ENCODE measurements at regions not wholly inside any gene's neighbourhood (a gene's known extent, or its start where the extent isn't known, plus 50 kb on each side); places are given as distances from the start of the nearest gene placed in this dataset.
A peak's percentile ranks its signal among the peaks of the same experiment; 100 is the strongest.

DNA sequence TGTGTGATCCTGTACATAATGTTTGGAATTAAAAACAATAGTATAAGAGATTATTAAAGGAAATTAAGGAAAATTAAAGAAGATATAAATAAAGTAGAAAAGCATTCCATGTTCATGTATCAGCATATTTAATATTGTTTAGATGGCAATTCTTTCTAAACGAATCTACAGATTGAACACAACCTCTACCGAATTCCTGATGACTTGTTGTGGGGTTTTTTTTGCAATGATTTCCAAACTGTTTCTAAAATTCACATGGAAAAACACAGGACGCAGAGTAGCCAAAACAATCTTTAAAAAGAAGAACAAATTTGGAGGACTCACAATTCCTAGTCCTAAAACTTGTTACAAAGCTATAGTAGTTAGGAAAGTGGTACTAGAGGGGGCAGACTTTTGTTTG is 573.4 kb upstream of the IGFBP3 start:
- DNase-seq, result no peak

DNA sequence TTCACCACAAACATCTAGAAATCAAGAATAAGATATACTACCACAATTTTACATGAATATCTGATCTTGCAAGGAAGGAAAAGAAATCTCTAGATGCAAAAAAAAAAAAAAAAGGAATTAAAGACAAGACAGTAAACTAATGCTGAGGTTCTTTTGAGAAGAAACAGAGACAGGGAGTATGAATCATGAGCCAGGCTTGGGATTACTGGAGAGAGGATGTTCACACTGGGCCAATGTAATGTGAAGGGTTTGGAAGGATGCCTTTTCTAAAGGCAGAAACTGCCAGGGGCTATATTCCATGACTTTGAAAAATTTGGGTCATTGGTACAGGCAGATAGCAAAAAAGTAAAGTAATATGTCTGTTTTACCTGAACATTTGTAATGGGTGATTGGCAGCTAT is 573.0 kb upstream of the IGFBP3 start:
- DNase-seq, result no peak

DNA sequence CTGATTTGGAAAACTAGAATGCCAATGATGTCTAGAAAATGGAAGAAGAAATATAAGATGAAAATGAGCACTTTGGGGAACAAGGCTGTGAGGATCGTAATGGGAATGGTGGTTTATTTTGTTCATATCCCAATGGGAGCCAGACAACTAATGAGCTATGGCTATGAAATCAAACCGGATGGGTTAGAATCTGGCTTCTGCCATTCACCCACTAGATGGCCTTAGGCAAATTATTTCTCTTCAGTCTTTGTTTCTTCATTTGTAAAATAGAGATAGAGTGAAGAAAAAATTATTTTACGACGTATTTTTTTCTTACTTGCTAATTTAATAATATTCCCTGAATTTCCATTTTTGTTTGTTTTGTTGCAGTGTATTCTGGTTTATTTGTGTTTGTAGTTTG is 572.1 kb upstream of the IGFBP3 start:
- DNase-seq, result no peak

DNA sequence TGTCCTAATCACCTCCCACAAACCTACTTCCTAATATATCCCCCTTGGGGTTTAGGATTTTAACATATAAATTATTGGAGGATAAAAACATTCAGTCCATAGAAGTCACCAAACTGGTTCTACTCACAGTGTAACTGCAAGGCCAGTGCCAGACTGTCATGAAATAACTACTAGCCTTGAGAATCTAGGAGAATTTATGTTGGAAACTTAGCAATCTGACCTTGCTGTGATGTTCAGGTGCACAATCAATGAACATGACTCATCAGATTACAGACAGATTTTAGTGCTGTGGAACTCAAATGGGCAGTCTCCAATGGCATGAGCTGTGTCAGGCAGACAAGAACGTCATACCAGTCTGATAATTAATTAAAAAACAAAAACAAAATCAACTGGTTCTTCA is 571.4 kb upstream of the IGFBP3 start:
- no peak for DNase-seq

DNA sequence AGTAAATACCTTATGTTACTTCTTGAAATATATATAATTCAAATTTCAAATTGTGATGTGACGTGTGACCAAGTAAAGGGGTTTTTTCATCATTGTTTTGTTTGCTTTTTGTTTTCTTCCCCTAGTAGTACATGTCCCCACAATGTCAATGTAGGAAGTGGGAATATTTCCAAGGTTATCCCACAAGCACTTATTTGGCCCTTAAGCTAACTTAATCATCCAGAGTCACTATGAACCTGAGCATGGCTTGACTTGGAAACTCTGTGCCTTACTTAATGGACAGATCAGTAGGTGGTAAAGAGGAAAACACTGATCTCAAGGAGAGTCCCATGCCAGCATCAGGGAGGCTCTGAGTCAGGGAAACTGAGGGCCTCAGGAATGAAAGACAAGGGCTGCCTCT is 569.3 kb upstream of the IGFBP3 start:
- DNase-seq, result no peak

DNA sequence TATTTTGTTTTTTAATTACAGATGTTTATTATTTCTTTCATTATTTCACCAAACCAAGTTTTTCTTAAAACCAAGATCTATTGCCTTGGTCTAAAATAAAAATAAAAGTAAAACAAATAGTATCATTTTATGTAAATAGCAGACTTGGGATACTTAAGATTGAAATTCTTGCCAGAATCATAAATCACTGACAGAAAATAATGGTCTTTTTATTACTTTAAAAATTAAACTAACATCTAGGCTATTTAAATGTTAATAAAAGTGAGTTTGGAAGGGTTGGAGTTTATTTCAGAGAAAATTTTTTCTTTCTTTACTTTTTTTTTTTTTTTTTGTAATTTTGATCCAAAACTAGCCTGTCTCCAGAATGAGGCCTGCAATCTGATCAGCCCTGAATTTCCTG is 568.0 kb upstream of the IGFBP3 start:
- no peak for DNase-seq

DNA sequence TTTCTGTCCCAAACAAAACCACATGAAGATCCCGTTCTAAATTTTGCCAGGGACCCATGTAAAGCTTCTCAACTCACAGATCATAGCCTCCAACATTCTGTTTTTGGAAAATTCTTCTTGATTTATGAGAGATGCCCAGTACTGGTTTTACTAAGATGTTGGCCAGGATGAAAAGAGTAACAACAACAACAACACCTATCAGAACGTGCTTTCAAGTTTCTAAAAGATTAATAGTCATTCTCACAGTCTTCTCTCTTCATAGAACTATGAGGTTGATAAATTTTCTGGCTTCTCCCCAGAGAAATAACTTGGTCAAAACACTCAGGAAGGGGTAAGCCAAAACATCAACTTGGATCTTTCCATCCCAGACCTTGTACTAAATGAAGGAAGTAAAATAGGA is 567.5 kb upstream of the IGFBP3 start:
- DNase-seq, result no peak

DNA sequence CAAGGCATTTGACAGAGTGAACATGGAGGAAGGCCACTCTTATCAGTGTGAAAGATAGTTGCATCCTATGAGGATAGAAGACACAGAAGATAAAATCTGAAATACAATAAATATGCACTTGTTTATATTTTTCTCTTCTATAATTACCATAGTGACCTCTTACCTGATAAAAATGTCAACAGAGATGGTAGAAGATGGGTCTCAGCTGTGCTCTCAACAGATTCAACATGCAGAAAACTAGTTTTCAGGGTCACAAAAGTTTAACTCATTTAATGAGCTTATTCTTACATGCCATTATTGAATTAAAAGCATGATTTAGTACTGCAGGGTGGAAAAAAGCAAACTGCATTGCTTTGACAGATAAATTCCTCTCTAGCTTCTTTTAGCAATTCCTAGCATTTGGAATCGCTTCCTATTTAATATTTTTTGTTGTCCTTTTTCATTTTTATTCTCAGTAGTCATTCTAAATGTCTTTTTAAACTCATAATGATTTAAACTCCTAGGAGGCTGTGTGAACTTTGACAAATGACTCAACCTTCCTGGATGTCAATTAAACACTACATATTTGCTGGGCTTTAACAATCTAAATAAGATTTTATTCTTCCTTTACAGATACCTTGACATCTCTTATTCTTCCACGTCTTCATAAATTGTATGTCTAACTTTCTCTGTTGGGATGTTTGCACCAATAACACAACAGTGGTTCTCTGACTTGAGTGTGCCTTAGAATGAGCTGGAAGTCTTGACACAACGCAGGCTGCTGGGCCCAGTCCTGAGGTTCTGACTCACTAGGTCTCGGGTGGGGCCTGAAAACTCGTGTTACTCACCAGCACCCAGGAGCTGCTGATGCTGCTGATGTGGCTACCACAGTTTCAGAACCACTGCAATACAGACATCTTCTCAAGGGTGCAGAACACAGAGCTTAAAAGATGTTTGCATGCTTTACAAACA is 565.5 kb upstream of the IGFBP3 start:
- no peak for DNase-seq

DNA sequence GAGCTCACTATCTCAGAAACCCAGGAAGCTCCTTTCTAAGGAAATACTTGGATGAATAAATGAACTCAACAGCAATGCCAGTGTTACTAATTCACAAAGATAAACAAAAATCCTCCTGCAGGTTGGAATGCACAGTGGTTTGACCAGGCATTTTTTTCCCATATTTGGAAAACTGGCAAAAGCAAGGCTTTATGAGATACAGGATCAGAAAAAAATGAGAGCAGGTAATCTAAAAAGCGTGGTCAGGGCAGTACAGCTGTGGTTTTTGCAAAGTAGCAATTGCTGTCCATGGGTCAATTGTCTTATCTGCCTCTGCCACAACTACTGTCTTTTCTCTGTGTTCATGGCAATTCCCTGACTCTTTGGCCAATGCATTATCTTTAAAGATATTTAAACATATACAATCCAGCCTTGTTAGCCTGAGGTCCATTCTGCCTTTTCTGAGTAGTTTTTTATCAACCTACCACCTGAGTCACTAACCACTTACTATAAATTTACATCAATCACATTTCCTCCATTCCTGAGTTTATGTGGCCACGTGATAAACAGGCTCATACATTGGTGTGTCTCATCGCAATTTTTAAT is 564.5 kb upstream of the IGFBP3 start:
- DNase-seq, result no peak

DNA sequence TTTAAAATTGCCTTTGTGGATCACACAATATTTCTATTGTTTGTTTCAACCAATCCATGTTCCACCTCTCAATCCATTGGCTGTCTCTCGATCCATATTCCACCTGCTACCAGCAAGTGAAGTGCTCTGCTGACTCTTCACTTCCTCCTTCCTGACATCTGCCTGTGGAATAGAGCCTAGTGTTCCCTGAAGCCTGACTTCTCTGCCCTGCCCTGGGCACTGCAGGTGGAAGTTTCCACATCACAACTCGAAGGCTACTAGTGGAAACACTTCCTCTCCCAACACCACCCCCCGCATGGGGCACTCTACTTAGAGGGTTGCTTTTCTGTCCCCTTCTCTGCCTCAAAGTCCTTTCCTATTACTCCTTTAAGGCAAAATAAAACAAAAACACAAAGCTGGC is 563.8 kb upstream of the IGFBP3 start:
- DNase-seq, result no peak

DNA sequence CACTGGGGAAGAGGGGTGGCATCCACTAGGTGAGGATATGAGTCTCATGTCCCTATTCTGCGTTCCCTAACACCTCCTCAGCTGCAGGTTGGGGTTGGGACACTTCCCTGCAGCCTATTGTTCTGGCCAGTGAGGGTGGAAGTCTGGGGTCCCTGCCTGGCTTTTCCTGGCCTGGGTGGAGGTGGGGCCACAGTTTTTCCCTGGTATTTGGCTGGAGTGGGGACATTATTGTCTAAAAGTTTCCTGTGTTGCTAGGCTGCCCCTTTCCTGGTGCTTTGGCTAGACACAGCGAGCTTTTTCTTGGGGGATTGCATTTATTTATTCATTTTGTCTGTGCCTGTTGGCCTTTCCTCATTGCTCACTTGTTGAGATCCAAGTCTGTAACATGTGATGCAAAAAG is 559.5 kb upstream of the IGFBP3 start:
- DNase-seq, result no peak

DNA sequence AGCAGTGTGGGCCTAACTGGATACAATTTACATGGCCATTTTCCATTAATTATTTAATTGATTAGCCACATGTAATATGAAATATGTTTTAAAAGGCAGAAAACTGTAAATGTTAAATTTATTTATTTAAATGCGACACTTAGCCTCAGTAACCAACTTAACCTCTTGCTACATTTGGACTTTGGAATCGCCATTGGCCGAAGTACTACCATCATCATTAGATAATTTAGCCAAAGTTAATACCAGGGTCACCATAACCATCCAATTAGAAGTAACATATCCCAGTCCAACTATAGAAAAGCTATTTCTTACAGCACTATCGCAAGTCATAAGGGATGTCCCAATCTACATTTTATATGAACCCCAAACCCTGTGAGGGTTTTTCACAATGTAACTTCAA is 558.6 kb upstream of the IGFBP3 start:
- no peak for DNase-seq

DNA sequence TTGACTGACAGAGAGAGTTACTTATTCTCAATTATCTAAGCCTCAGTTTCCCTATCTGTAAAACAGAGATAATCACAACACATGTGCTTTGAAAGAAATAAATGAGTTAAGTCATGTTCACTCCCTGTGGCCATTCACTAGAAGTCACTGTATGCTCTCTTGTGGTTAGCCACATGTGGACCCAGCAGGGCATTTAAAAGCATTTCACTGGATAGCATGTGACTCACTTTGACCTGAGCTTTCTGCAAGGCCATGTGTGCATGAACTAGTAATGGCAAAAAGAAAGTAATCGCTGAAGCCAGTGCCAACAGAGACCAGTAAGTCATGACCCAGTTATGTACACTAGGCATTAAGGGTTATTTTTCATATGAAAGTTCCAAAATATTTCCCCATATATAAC is 557.0 kb upstream of the IGFBP3 start:
- DNase-seq, result no peak

DNA sequence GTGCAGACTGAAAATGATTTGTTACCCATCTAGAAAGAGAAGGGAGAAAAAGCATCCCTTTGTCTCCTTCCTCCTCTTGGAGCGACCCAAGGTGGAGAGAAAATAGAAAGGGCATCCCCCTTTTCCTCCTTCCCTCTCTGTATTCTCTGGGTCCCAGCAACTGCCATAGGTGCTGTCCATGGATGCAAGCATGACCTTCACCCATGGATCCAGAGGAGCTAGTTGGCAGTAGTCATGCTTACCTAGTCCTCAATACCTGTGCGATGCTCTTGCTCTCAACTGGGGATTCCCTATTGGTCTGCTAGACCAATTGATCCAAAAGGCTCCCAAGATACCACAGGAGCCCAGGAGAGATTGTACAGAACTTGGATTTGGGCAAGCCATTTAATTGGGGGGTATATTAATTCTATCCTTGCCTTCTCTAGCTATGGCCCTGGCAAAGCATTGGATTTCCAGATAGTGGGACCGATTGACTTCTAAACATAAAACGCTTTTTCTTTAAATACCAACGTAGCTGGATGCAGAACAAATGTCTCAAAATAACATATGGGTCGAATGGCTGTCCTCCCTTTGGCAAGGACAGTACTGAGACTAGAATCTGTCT is 547.8 kb upstream of the IGFBP3 start:
- no peak for DNase-seq

DNA sequence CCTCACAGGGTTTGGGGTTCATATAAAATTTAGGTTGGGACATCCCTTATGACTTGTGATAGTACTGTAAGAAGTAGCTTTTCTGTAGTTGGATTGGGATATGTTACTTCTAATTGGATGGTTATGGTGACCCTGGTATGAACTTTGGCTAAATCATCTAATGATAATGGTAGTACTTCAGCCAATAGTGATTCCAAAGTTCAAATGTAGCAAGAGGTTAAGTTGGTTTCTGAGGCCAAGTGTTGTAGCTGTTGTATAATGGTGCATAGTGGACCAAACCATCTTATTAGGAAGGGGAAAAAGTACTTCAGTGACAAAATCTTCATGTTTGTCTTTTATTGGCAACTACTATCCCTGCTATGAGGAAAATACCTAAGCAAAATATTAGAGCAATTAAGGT is 542.1 kb upstream of the IGFBP3 start:
- no peak for DNase-seq

DNA sequence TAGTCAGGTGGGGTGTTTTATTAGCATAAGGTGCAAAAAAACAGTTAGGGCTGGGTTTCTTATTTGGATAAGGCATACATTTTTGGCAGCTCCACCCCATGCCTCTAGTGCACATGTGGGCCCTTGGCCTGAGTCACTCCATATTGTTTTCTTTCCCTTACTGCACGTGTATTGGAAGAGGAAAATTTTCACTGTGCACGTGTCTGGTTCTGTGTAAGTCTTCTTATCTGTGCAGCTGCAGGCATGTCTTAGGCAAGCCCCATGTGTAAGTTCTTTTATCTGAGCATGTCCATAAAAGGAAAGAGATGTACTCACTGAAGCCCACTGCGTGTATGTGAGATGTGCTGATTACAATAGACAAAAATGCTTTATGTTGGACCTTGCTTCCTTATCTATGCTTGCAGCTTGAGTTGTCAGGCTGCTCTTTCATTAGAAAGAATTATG is 540.3 kb upstream of the IGFBP3 start:
- DNase-seq, result no peak

DNA sequence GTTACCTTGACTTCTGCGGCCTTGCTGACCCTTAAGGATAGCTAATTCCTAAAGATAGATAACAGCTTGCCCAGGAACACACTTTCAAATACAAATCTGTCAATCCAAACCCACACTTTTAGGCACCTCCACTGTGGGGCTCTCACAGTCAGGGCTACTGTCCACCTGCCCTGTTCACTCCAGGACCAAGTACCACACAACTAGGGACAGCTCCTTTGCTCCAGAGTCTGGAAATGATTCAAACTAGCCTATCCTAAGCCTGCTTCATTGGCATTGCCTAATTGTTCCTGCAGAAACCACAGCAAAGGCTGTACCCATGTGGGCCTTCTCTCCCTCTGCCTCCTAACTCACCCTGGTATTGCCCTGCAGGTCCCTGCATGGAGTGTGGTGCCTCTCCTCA is 538.9 kb upstream of the IGFBP3 start:
- no peak for DNase-seq

DNA sequence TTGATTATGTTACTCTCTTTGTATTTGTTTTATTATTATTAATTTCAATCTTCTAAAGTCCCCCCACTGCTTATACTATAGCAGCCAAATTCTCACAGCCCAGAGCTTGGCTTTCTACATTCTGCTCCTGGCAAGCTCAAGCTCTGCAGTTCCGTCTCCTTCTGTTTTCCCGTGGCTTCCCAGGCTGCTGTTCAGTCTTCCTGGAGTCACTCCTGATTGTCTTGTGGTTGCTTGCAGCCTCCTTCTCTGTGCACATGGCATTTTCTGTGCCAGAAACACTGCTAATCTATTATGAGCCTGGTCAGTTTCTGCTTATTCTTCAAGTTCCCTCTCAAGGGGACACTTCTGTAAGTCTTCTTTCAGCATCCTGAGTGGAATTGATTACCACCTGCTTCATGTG is 533.7 kb upstream of the IGFBP3 start:
- DNase-seq, result peak; percentile 70

DNA sequence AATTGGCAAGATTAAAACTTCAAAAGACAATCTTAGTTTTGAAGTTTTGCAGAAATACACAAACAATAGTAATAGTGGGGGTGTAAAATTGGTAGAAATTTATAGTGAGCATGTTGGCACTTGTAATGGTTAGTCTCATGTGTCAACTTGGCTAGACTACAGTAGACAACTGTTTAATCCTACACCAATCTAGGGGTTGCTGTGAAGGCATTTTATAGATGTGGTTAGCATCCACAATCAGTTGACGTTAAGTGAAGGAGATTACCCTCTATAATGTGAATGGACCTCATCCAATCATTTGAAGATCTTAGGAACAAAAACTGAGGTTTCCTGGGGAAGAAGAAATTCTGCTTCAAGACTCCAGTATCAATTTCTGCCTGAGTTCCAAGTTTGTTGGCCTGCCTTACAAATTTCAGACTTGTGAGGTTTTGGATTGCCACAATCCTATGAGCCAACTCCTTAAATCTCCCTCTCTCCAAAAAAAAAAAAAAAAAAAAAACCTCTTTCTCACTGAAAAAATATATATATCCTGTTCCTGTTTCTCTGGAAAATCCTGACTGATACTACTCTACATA is 531.6 kb upstream of the IGFBP3 start:
- DNase-seq, result no peak

DNA sequence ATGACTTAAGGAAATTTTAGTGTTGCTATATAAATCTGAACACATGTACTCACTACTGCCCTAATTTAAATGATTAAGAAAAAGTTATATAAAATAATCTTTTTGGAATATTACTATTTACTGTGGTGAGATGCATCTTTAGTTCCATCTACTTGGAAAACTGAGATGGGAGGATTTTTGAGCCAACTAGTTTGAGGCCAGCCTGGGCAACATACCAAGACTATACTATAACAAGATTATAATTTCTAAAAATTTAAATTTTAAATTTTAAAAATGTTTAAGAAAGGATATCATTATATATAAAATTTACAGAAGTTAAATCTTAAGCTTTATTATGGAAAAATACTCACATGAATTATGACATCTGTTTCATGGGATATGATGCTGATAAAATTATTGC is 530.8 kb upstream of the IGFBP3 start:
- DNase-seq, result no peak

DNA sequence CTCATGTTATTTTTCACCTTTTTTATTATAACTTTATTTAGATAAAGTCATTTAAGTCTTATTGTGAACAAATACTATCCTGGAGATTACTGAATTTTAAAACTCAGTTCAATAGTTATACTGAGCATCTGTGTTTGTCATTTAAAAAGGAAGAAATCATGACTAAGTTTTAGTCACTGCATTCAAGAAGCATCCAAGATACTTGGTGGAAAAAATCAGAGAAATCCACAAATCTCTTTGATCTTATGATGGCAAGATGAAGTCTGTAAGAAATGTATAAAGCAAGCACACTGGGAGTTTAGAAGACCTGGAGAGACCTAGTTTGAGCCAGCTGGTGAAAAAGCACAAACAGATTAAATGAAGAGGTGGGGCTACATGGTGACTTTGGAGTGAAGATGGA is 529.8 kb upstream of the IGFBP3 start:
- DNase-seq, result no peak

DNA sequence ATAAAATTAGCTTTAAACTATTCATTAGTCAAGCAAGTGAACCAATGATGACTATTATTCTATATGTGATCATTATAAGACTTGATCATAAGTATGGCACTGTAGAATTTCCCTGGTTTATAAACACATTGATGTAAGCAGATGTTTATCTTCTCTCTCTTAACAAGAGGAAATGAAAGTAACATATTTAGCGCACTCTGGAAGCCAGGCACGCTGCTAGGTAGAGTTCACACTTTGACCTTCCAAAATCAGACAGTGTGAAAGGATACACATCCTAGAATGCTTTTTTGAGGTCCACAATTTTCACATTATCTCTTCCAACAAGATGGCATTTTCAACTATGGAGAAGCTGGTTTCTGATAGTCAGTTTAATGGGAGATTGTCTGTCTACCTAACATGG is 529.4 kb upstream of the IGFBP3 start:
- no peak for DNase-seq

DNA sequence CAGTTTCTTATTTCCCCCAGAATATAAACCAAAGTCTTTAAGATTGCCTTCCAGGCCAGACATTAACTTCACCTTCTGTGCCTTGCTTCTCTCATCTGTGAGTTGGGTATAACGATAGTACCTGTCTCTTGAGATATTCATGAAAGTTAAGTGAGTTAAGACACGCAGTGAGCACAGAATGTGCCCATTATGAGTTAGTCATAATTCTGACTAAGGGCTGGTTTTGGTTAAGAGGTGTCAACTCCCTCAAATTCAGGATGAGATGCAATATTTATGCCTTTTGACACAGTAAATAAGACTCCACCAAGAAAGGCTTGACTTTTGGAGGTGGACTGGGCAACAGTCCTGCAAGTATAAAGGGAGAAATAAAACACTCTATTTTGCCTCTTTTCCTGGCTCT is 528.7 kb upstream of the IGFBP3 start:
- DNase-seq, result no peak

Data from muscle of arm (tissue), 1 donor.